Fibroblast of lung (primary cell): ENCODE measurements at regions not wholly inside any gene's neighbourhood (a gene's known extent, or its start where the extent isn't known, plus 50 kb on each side); places are given as distances from the start of the nearest gene placed in this dataset.

ENCODE experiments used
- DNase-seq, 2 donors: peaks; one replicate each; pipeline versions ENCODE4 v3.0.0 to v3.0.0-alpha.2; 2010; ENCODE audit warnings: low read depth in 2 of 2
- H2AFZ ChIP-seq: 2 replicates; pipeline ENCODE4 v1.5.1; 2012; ENCODE audit warnings: low read length, control low read depth, inconsistent platforms
- H3K27ac ChIP-seq: 2 replicates; pipeline ENCODE4 v1.5.1; 2011; ENCODE audit warnings: low read length, control low read depth; ENCODE audit not compliant: insufficient read depth
- H3K27me3 ChIP-seq: 2 replicates; pipeline ENCODE4 v1.5.1; 2011; ENCODE audit warnings: mild to moderate bottlenecking, low read length; ENCODE audit not compliant: control insufficient read depth, insufficient read depth
- H3K36me3 ChIP-seq: 2 replicates; pipeline ENCODE4 v1.5.1; 2011; ENCODE audit warnings: low read length; ENCODE audit not compliant: control insufficient read depth, insufficient read depth
- H3K4me1 ChIP-seq: 2 replicates; pipeline ENCODE4 v1.5.1; 2011; ENCODE audit warnings: low read length; ENCODE audit not compliant: control insufficient read depth, insufficient read depth; ENCODE audit errors: extremely low read depth
- H3K4me2 ChIP-seq: 2 replicates; pipeline ENCODE4 v1.5.1; 2011; ENCODE audit warnings: low read length, control low read depth; ENCODE audit not compliant: insufficient read depth; ENCODE audit errors: extremely low read depth
- H3K4me3 ChIP-seq, 4 experiments: fragments of 200-600 bp in 1 of 4; sonication (generic) in 1 of 4; replicated peaks in 1 of 4; 2 replicates each; pipeline ENCODE4 v1.5.1; 2011 to 2016; ENCODE audit warnings: low read length in 4 of 4, low read depth in 3 of 4, mild to moderate bottlenecking in 3 of 4, control low read depth in 2 of 4, inconsistent platforms in 1 of 4, mixed read lengths in 1 of 4; ENCODE audit not compliant: insufficient read depth in 1 of 4; ENCODE audit errors: control extremely low read depth in 1 of 4
- H3K79me2 ChIP-seq: 2 replicates; pipeline ENCODE4 v1.5.1; 2012; ENCODE audit warnings: mild to moderate bottlenecking, low read length, inconsistent platforms; ENCODE audit not compliant: control insufficient read depth, insufficient read depth
- H3K9ac ChIP-seq: 2 replicates; pipeline ENCODE4 v1.5.1; 2011; ENCODE audit warnings: mild to moderate bottlenecking, low read length, control low read depth; ENCODE audit not compliant: insufficient read depth
- H3K9me3 ChIP-seq: 2 replicates; pipeline ENCODE4 v1.5.1; 2012; ENCODE audit warnings: low read depth, low read length; ENCODE audit not compliant: control insufficient read depth, insufficient read depth
- H4K20me1 ChIP-seq: 2 replicates; pipeline ENCODE4 v1.5.1; 2011; ENCODE audit warnings: low read length; ENCODE audit not compliant: control insufficient read depth, insufficient read depth; ENCODE audit errors: extremely low read depth
- CTCF ChIP-seq, 2 donors: IDR thresholded peaks in 1 of 2; conservative IDR thresholded peaks in 1 of 2; 1 replicate in 1 of 2; 2 replicates in 1 of 2; pipeline ENCODE4 v1.5.1; 2011 to 2012; ENCODE audit warnings: low read length in 2 of 2, control low read depth in 1 of 2, inconsistent platforms in 1 of 2, low read depth in 1 of 2, mild to moderate bottlenecking in 1 of 2
- EZH2 ChIP-seq: IDR thresholded peaks from 2 replicates; pipeline ENCODE4 v1.5.1; 2012; ENCODE audit warnings: low read length, control low read depth, mild to moderate bottlenecking; ENCODE audit errors: missing control alignments

GRCh38 chr9:73869264-73869663 is 627.9 kb upstream of the RORB start:
- Histone ChIP-seq H3K36me3 (no peaks in the 10 kb centered on the region), H3K27ac (no peak overlapping the region), H4K20me1 (no peaks in the 10 kb centered on the region), H3K4me1 (no peaks in the 10 kb centered on the region), H3K79me2 (no peaks in the 10 kb centered on the region), H3K9me3 (no peaks in the 10 kb centered on the region), H2AFZ (no peak overlapping the region), H3K9ac (no peak overlapping the region), H3K27me3 (no peaks in the 10 kb centered on the region), H3K4me2 (no peak overlapping the region), H3K4me3 (no peak overlapping the region)
- DNase-seq = peak; percentile 0 to 87
- no peak for TF ChIP-seq EZH2
- TF ChIP-seq CTCF (conservative IDR thresholded peaks at IDR 0.05 in 1 of 2, IDR thresholded peaks at IDR 0.05 in 1 of 2; ENCODE audit: low read depth in 1 of 2, low read length in 2 of 2) = no peak

GRCh38 chr9:73871636-73872035 is 625.5 kb upstream of the RORB start:
- Histone ChIP-seq H3K4me1 (no peaks in the 10 kb centered on the region), H3K4me3 (no peak overlapping the region)

GRCh38 chr9:73872701-73873100 is 624.4 kb upstream of the RORB start:
- no peaks in the 10 kb centered on the region for H3K27me3 ChIP-seq
- no peak for DNase-seq
- no peak overlapping the region for H2AFZ ChIP-seq
- no peaks in the 10 kb centered on the region for H3K4me1 ChIP-seq
- H3K36me3 ChIP-seq = no peaks in the 10 kb centered on the region
- no peak overlapping the region for H3K9ac ChIP-seq
- TF ChIP-seq EZH2 (no peak), CTCF (conservative IDR thresholded peaks at IDR 0.05 in 1 of 2, IDR thresholded peaks at IDR 0.05 in 1 of 2; ENCODE audit: low read depth in 1 of 2, low read length in 2 of 2) (no peak)
- no peaks in the 10 kb centered on the region for H4K20me1 ChIP-seq
- no peak overlapping the region for H3K4me3 ChIP-seq
- H3K9me3 ChIP-seq = no peaks in the 10 kb centered on the region
- H3K4me2 ChIP-seq = no peak overlapping the region
- no peak overlapping the region for H3K27ac ChIP-seq
- H3K79me2 ChIP-seq = no peaks in the 10 kb centered on the region

More at GRCh38 chr9:73871636-73872035, 625.5 kb upstream of the RORB start:
- Histone ChIP-seq H3K9ac (no peak overlapping the region), H3K27ac (no peak overlapping the region), H3K9me3 (no peaks in the 10 kb centered on the region), H3K4me2 (no peak overlapping the region), H3K79me2 (no peaks in the 10 kb centered on the region), H3K27me3 (no peaks in the 10 kb centered on the region), H2AFZ (no peak overlapping the region), H4K20me1 (no peaks in the 10 kb centered on the region), H3K36me3 (no peaks in the 10 kb centered on the region)
- TF ChIP-seq EZH2 = no peak
- TF ChIP-seq CTCF (conservative IDR thresholded peaks at IDR 0.05 in 1 of 2, IDR thresholded peaks at IDR 0.05 in 1 of 2; ENCODE audit: low read depth in 1 of 2, low read length in 2 of 2) = no peak
- DNase-seq = peak in 1 of 2 donors; percentile 34
